HEK293 (cell line): ENCODE measurements at regions not wholly inside any gene's neighbourhood (a gene's known extent, or its start where the extent isn't known, plus 50 kb on each side); places are given as distances from the start of the nearest gene placed in this dataset.
"Not testable (repeated sequence)": the region's sequence is repeated elsewhere in the genome, so short reads cannot be mapped to it uniquely, and the experiment has no call there.

Source experiments
- BCL11A ChIP-seq: fragments of 450-650 bp; formaldehyde crosslinking; IDR thresholded peaks from 2 replicates; pipeline ENCODE4 v1.5.1; 2016; ENCODE audit warnings: low read depth, missing biosample characterization, missing genetic modification characterization
- CTCF ChIP-seq: fragments of 450-650 bp; formaldehyde crosslinking; IDR thresholded peaks from 2 replicates; pipeline ENCODE4 v1.5.1; 2016; ENCODE audit warnings: missing biosample characterization, missing genetic modification characterization
- HOXA7 ChIP-seq: sonication (generic); formaldehyde crosslinking; IDR thresholded peaks from 2 replicates; pipeline ENCODE4 v1.8.1; 2022; ENCODE audit warnings: missing genetic modification reagents, borderline replicate concordance
- ZBTB11 ChIP-seq: fragments of 450-650 bp; formaldehyde crosslinking; conservative IDR thresholded peaks from 2 replicates; pipeline ENCODE4 v1.5.1; 2016; ENCODE audit warnings: low read depth, missing biosample characterization, missing genetic modification characterization
- ZBTB17 ChIP-seq: fragments of 450-650 bp; formaldehyde crosslinking; IDR thresholded peaks from 2 replicates; pipeline ENCODE4 v1.5.1; 2016; ENCODE audit warnings: missing biosample characterization, missing genetic modification characterization
- ZFP37 ChIP-seq: fragments of 450-650 bp; formaldehyde crosslinking; IDR thresholded peaks from 2 replicates; pipeline ENCODE4 v1.5.1; 2016; ENCODE audit warnings: missing biosample characterization, missing genetic modification characterization
- ZNF10 ChIP-seq: fragments of 450-650 bp; formaldehyde crosslinking; IDR thresholded peaks from 2 replicates; pipeline ENCODE4 v1.5.1; 2017; ENCODE audit warnings: missing biosample characterization, missing genetic modification characterization
- ZNF174 ChIP-seq: fragments of 450-650 bp; formaldehyde crosslinking; IDR thresholded peaks from 2 replicates; pipeline ENCODE4 v1.5.0; 2017; ENCODE audit warnings: missing biosample characterization, mild to moderate bottlenecking, missing genetic modification characterization
- ZNF658 ChIP-seq: fragments of 450-650 bp; formaldehyde crosslinking; IDR thresholded peaks from 2 replicates; pipeline ENCODE4; 2016; ENCODE audit warnings: missing biosample characterization, missing genetic modification characterization
- ZNF791 ChIP-seq: fragments of 450-650 bp; formaldehyde crosslinking; IDR thresholded peaks from 2 replicates; pipeline ENCODE4 v1.5.1; 2016; ENCODE audit warnings: missing biosample characterization, missing genetic modification characterization
- ZSCAN4 ChIP-seq: fragments of 450-650 bp; formaldehyde crosslinking; IDR thresholded peaks from 2 replicates; pipeline ENCODE4 v1.5.1; 2017; ENCODE audit warnings: missing biosample characterization, missing genetic modification characterization

- TF ChIP-seq ZSCAN4; CTCF (tag by site-specific recombination); ZNF791; ZFP37; ZNF10 (tag by site-specific recombination); HOXA7; ZNF658 (tag by site-specific recombination); ZNF174 (tag by site-specific recombination); ZBTB11; ZBTB17 (tag by site-specific recombination); BCL11A: not testable (repeated sequence)
These were observed 71.1 kb upstream of the CLEC6A start for GRCh38 chr12:8384686-8385085.
